HepG2 (cell line): ENCODE measurements at regions not wholly inside any gene's neighbourhood (a gene's known extent, or its start where the extent isn't known, plus 50 kb on each side); places are given as distances from the start of the nearest gene placed in this dataset.

ENCODE experiments used
- ARNTL ChIP-seq: sonication (generic); formaldehyde crosslinking; IDR thresholded peaks from 2 replicates; pipeline ENCODE4 v1.4.0; 2020; ENCODE audit warnings: mild to moderate bottlenecking, missing genetic modification reagents
- HDAC1 ChIP-seq: sonication (generic); formaldehyde crosslinking; IDR thresholded peaks from 2 replicates; pipeline ENCODE4 v1.5.1; 2020; ENCODE audit warnings: mild to moderate bottlenecking, missing genetic modification reagents
- HINFP ChIP-seq: sonication (generic); formaldehyde crosslinking; IDR thresholded peaks from 2 replicates; pipeline ENCODE4 v1.4.0; 2020; ENCODE audit warnings: low read depth, mild to moderate bottlenecking, missing genetic modification reagents
- HOXA3 ChIP-seq: sonication (generic); formaldehyde crosslinking; IDR thresholded peaks from 2 replicates; pipeline ENCODE4 v1.5.0; 2020; ENCODE audit warnings: missing genetic modification reagents
- KAT7 ChIP-seq: IDR thresholded peaks from 2 replicates; pipeline ENCODE4 v1.6.1; 2018; ENCODE audit warnings: borderline replicate concordance, missing compliant biosample characterization
- LRRFIP1 ChIP-seq: sonication (generic); formaldehyde crosslinking; conservative IDR thresholded peaks from 2 replicates; pipeline ENCODE4 v1.4.0; 2020; ENCODE audit warnings: missing genetic modification reagents
- PAXIP1 ChIP-seq: sonication (generic); formaldehyde crosslinking; conservative IDR thresholded peaks from 2 replicates; pipeline ENCODE4 v1.4.0; 2020; ENCODE audit warnings: mild to moderate bottlenecking, missing genetic modification reagents, moderate library complexity
- SPEN ChIP-seq: sonication (generic); formaldehyde crosslinking; IDR thresholded peaks from 2 replicates; pipeline ENCODE4 v1.5.1; 2020; ENCODE audit warnings: low read depth, mild to moderate bottlenecking, missing genetic modification reagents
- SRF ChIP-seq: IDR thresholded peaks from 2 replicates; pipeline ENCODE4 v1.6.1; 2011; ENCODE audit warnings: mild to moderate bottlenecking, low read depth, low read length, moderate library complexity
- TGIF2 ChIP-seq: IDR thresholded peaks from 2 replicates; pipeline ENCODE4 v1.6.1; 2016; ENCODE audit warnings: control low read depth, missing compliant biosample characterization
- ZNF280D ChIP-seq: sonication (generic); formaldehyde crosslinking; IDR thresholded peaks from 2 replicates; pipeline ENCODE4 v1.5.1; 2020; ENCODE audit warnings: mild to moderate bottlenecking, missing genetic modification reagents
- ZNF446 ChIP-seq: sonication (generic); formaldehyde crosslinking; IDR thresholded peaks from 2 replicates; pipeline ENCODE4 v1.5.0; 2020; ENCODE audit warnings: mild to moderate bottlenecking, missing genetic modification reagents
- ZNF800 ChIP-seq: sonication (generic); formaldehyde crosslinking; IDR thresholded peaks from 2 replicates; pipeline ENCODE4 v1.4.0; 2020; ENCODE audit warnings: missing genetic modification reagents
- ZNF816 ChIP-seq: sonication (generic); formaldehyde crosslinking; IDR thresholded peaks from 2 replicates; pipeline ENCODE4 v1.8.0; 2022; ENCODE audit warnings: missing genetic modification reagents, mild to moderate bottlenecking, borderline replicate concordance
- ZNF891 ChIP-seq: sonication (generic); formaldehyde crosslinking; IDR thresholded peaks from 2 replicates; pipeline ENCODE4 v1.5.0; 2020; ENCODE audit warnings: mild to moderate bottlenecking, missing genetic modification reagents

- TF ChIP-seq ZNF800 = no peak
- 0 out of 2 replicates have a peak, but pooled peaks have one; percentile 50 for TF ChIP-seq KAT7
- peak; percentile 81; the same call in 1 of the 2 replicates for TF ChIP-seq HDAC1
- peak; percentile 64 for TF ChIP-seq ZNF891 (CRISPR knock-in tag)
- no peak for TF ChIP-seq SRF
- TF ChIP-seq ZNF280D (CRISPR knock-in tag) = no peak
- TF ChIP-seq LRRFIP1 = no peak
- peak; percentile 43; the same call in 1 of the 2 replicates for TF ChIP-seq ZNF446 (CRISPR knock-in tag)
- TF ChIP-seq TGIF2 = no peak
- peak; percentile 68 for TF ChIP-seq SPEN (CRISPR knock-in tag)
- no peak for TF ChIP-seq ARNTL (CRISPR knock-in tag)
- TF ChIP-seq ZNF816 (CRISPR knock-in tag) = peak; percentile 77
- peak; percentile 49 for TF ChIP-seq PAXIP1 (CRISPR knock-in tag)
- peak; percentile 64 for TF ChIP-seq HINFP (CRISPR knock-in tag)
- peak; percentile 49 for TF ChIP-seq HOXA3 (CRISPR knock-in tag)
These were observed 96.4 kb upstream of the ZMIZ1 start (continued) for GRCh38 chr10:78972160-78972946.
